ENCODE measurements at regions not wholly inside any gene's neighbourhood (a gene's known extent, or its start where the extent isn't known, plus 50 kb on each side); places are given as distances from the start of the nearest gene placed in this dataset.

DNA sequence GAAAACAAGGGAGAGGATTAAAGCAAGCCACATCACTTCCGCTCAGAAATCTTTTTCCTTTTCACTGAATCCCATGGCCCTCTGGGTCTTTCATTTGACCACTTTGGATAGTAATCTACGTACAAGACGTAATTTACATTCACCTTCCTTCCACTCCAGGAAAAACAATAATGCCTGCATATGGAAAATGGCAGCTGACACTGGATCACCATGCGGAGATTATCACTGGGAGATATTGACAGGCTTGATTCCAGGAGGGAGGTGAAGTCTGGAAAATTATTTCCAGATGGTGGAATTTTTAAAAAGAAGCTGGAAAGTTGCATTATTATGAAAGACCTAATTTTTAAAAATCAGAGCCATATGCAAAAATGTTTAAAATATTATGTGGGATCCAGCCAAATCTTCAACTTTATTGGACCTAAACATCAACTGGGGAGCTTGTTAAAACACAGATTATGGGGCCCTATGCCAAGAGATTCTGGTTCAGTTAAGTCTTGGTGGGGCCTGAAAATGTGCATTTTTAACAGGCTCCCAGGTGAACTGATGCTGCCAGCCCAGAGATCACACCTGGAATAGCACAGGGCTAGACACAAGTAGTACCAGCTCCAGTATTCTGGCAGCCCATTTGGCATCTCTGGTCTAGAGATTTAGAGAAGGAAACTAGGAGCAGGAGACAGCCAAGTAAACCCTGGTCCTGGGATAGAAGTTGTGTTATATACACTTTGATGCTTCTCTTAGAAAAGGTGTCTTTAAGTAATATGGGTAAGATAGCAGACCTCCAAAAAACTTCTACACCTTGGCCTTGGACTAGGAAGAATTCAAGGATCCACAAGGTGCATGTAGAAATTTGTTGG lies 290.3 kb upstream of the LDB2 start:
- H3K27ac ChIP-seq = no peak overlapping the region
- H3K9me3 ChIP-seq = no peaks in the 10 kb centered on the region
- no peak for DNase-seq (ENCODE audit: low spot score)
- intact Hi-C loops (cut with DNase I) = no loop called here
- 81% methylated on average over 4 of the region's 4 CpGs for WGBS
- no peaks in the 10 kb centered on the region for H3K36me3 ChIP-seq
- H3K27me3 ChIP-seq (replicated peaks; ENCODE audit: insufficient read depth) = no peaks in the 10 kb centered on the region
- no peaks in the 10 kb centered on the region for H3K4me1 ChIP-seq (replicated peaks)
- H3K4me3 ChIP-seq = no peak overlapping the region
- TF ChIP-seq, protein P1, sequence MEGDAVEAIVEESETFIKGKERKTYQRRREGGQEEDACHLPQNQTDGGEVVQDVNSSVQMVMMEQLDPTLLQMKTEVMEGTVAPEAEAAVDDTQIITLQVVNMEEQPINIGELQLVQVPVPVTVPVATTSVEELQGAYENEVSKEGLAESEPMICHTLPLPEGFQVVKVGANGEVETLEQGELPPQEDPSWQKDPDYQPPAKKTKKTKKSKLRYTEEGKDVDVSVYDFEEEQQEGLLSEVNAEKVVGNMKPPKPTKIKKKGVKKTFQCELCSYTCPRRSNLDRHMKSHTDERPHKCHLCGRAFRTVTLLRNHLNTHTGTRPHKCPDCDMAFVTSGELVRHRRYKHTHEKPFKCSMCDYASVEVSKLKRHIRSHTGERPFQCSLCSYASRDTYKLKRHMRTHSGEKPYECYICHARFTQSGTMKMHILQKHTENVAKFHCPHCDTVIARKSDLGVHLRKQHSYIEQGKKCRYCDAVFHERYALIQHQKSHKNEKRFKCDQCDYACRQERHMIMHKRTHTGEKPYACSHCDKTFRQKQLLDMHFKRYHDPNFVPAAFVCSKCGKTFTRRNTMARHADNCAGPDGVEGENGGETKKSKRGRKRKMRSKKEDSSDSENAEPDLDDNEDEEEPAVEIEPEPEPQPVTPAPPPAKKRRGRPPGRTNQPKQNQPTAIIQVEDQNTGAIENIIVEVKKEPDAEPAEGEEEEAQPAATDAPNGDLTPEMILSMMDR (IDR thresholded peaks at IDR 0.05) = no peak
- TF ChIP-seq POLR2AphosphoS5 (IDR thresholded peaks at IDR 0.05) = no peak
- TF ChIP-seq POLR2A (IDR thresholded peaks at IDR 0.05) = no peak

DNA sequence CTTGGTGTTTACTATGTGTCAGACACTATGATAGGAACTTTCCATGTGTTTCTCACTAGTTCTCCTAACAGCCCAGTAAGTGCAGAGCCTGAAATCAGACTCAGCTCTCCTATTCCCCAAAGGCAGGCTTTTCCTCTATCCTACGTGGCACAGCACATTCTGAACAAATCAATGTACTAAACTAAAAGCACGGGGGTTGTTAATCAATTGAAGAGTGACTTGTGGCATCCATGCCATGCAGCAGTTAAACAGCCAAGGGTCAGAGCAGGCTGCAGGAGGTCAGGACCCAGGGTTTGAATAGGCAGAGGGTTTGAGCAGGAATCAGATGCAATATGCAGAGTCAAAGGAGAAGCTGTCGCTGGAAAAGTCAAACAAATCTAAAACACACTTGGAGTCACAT lies 289.7 kb upstream of the LDB2 start:
- intact Hi-C loops (cut with DNase I) = no loop called here
- Histone ChIP-seq H3K27me3 (replicated peaks; ENCODE audit: insufficient read depth) (no peaks in the 10 kb centered on the region), H3K4me1 (replicated peaks) (no peaks in the 10 kb centered on the region), H3K36me3 (no peaks in the 10 kb centered on the region), H3K27ac (no peak overlapping the region), H3K4me3 (no peak overlapping the region), H3K9me3 (no peaks in the 10 kb centered on the region)
- TF ChIP-seq POLR2A (IDR thresholded peaks at IDR 0.05) = no peak
- TF ChIP-seq, protein P1 (IDR thresholded peaks at IDR 0.05) = no peak
- no peak for TF ChIP-seq POLR2AphosphoS5 (IDR thresholded peaks at IDR 0.05)
- WGBS = 48% methylated on average over 3 of the region's 3 CpGs
- DNase-seq (ENCODE audit: low spot score) = no peak

DNA sequence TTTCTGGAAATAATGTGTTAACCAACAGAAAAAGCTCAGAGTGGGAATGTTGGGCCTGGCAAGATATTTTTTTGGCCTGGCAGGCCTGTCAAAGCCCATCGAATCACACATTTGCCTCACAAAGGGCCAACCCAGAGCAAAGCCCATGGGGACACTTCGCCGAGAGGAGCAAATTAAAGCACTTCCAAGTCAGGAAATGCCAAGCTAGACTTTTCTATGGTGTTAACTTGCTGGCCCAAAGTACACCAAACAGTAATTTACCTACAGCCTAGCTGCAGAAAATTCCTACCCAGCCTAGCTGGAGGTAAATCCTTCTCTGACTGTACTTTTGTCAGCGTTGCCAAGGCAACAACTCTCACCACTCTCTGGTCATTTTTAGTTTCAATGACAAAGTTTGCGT lies 288.6 kb upstream of the LDB2 start:
- intact Hi-C loops (cut with DNase I) = no loop called here
- no peaks in the 10 kb centered on the region for H3K4me1 ChIP-seq (replicated peaks)
- H3K27me3 ChIP-seq (replicated peaks; ENCODE audit: insufficient read depth) = no peaks in the 10 kb centered on the region
- H3K27ac ChIP-seq = no peak overlapping the region
- no peaks in the 10 kb centered on the region for H3K36me3 ChIP-seq
- WGBS = 80% methylated on average over 5 of the region's 5 CpGs
- H3K9me3 ChIP-seq = no peaks in the 10 kb centered on the region
- no peak for DNase-seq (ENCODE audit: low spot score)
- TF ChIP-seq, protein P1 (IDR thresholded peaks at IDR 0.05) = no peak
- no peak for TF ChIP-seq POLR2AphosphoS5 (IDR thresholded peaks at IDR 0.05)
- no peak for TF ChIP-seq POLR2A (IDR thresholded peaks at IDR 0.05)
- H3K4me3 ChIP-seq = no peak overlapping the region

- Histone ChIP-seq H3K9me3 (no peaks in the 10 kb centered on the region), H3K4me3 (no peak overlapping the region), H3K27me3 (replicated peaks; ENCODE audit: insufficient read depth) (no peaks in the 10 kb centered on the region), H3K4me1 (replicated peaks) (no peaks in the 10 kb centered on the region), H3K27ac (no peak overlapping the region), H3K36me3 (no peaks in the 10 kb centered on the region)
- DNase-seq (ENCODE audit: low spot score) = no peak
- TF ChIP-seq POLR2A (IDR thresholded peaks at IDR 0.05) (no peak), POLR2AphosphoS5 (IDR thresholded peaks at IDR 0.05) (no peak)
- TF ChIP-seq, protein P1 (IDR thresholded peaks at IDR 0.05) = no peak
- WGBS = 29% methylated on average over 4 of the region's 4 CpGs
- intact Hi-C loops (cut with DNase I) = no loop called here
These were observed 284.4 kb upstream of the LDB2 start for GRCh38 chr4:17182888-17183287.

- Histone ChIP-seq H3K27me3 (replicated peaks; ENCODE audit: insufficient read depth) (no peaks in the 10 kb centered on the region), H3K9me3 (no peaks in the 10 kb centered on the region), H3K27ac (no peak overlapping the region), H3K36me3 (no peaks in the 10 kb centered on the region), H3K4me3 (no peak overlapping the region), H3K4me1 (replicated peaks) (no peaks in the 10 kb centered on the region)
- intact Hi-C loops (cut with DNase I) = no loop called here
- TF ChIP-seq POLR2A (IDR thresholded peaks at IDR 0.05) (no peak), POLR2AphosphoS5 (IDR thresholded peaks at IDR 0.05) (no peak)
- TF ChIP-seq, protein P1 (IDR thresholded peaks at IDR 0.05) = no peak
- DNase-seq (ENCODE audit: low spot score) = no peak
These were observed 276.3 kb upstream of the LDB2 start for GRCh38 chr4:17174751-17175150.

Data from prostate gland (tissue), 2 donors.